Thyroid gland (tissue), 4 donors: ENCODE measurements at regions not wholly inside any gene's neighbourhood (a gene's known extent, or its start where the extent isn't known, plus 50 kb on each side); places are given as distances from the start of the nearest gene placed in this dataset.

Source experiments
- DNase-seq, 2 donors: peaks; one replicate each; pipeline ENCODE4 v3.0.0-alpha.2; 2019
- H3K27ac ChIP-seq, 3 donors: fragments of 200-600 bp; sonication (generic); 1 replicate in 2 of 3; 2 replicates in 1 of 3; pipeline ENCODE4 v1.5.1; 2016 to 2019; ENCODE audit warnings: mild to moderate bottlenecking in 1 of 3, moderate library complexity in 1 of 3
- H3K27me3 ChIP-seq: fragments of 200-600 bp; sonication (generic); one replicate; pipeline ENCODE4 v1.5.1; 2019
- H3K36me3 ChIP-seq, 2 donors: fragments of 200-600 bp; sonication (generic); one replicate each; pipeline ENCODE4 v1.5.1; 2016 to 2019
- H3K4me1 ChIP-seq, 2 donors: fragments of 200-600 bp; sonication (generic); one replicate each; pipeline ENCODE4 v1.5.1; 2017 to 2019
- H3K4me3 ChIP-seq, 3 donors: fragments of 200-600 bp; sonication (generic); replicated peaks in 1 of 3; 1 replicate in 2 of 3; 2 replicates in 1 of 3; pipeline ENCODE4 v1.5.1; 2016; ENCODE audit warnings: mild to moderate bottlenecking in 1 of 3
- H3K9me3 ChIP-seq: fragments of 200-600 bp; sonication (generic); one replicate; pipeline ENCODE4 v1.5.1; 2017
- POLR2A ChIP-seq, 2 donors: fragments of 450-650 bp; IDR thresholded peaks; one replicate each; pipeline ENCODE4 v1.6.1; 2017; ENCODE audit warnings: antibody characterized with exemption in 2 of 2, mild to moderate bottlenecking in 2 of 2, moderate library complexity in 1 of 2
- WGBS, 2 donors: methylation state at CpG; one replicate each; pipeline ENCODE4 v1.1.5; 2017; 5-methylcytosine and 5-hydroxymethylcytosine counted together
- intact Hi-C: fragments of 100-400 bp; cut with DNase I; formaldehyde crosslinking; loops from one replicate; pipeline ENCODE4 v1.15.1; 2023
- TF ChIP-seq, protein P1 (sequence below), 6 experiments: fragments of 200-600 bp in 3 of 6; fragments of 450-650 bp in 3 of 6; sonication (generic) in 3 of 6; IDR thresholded peaks; one replicate each; pipeline ENCODE4 v1.5.1; 2016 to 2019; ENCODE audit warnings: antibody characterized with exemption in 6 of 6, mild to moderate bottlenecking in 2 of 6, inconsistent platforms in 1 of 6, moderate library complexity in 1 of 6

DNA sequence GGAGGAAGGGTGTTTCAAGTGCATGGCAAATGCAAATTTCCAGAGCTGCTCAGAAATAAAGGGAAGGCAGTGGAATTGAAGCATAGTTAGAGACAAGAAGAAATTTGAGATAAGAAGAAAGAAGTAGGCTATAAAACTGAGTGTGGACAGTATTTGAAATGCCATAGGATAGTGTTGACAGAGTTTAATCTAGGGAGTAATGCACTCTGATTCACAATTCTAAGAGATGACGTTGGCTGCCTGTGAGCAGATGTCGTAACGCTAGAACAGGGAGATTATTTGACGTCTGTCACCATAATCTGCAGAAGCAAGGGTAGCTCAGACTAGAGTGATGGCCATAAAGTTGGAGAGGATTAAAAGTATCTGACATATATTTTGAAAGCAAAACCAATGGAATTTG, 389.9 kb upstream of the KIRREL3 start:
- 90 to 92% methylated on average over 4 of the region's 4 CpGs for WGBS, 2 donors
- H3K4me1 ChIP-seq = no peaks in the 10 kb centered on the region
- no peak for TF ChIP-seq POLR2A (IDR thresholded peaks at IDR 0.05)
- TF ChIP-seq, protein P1, sequence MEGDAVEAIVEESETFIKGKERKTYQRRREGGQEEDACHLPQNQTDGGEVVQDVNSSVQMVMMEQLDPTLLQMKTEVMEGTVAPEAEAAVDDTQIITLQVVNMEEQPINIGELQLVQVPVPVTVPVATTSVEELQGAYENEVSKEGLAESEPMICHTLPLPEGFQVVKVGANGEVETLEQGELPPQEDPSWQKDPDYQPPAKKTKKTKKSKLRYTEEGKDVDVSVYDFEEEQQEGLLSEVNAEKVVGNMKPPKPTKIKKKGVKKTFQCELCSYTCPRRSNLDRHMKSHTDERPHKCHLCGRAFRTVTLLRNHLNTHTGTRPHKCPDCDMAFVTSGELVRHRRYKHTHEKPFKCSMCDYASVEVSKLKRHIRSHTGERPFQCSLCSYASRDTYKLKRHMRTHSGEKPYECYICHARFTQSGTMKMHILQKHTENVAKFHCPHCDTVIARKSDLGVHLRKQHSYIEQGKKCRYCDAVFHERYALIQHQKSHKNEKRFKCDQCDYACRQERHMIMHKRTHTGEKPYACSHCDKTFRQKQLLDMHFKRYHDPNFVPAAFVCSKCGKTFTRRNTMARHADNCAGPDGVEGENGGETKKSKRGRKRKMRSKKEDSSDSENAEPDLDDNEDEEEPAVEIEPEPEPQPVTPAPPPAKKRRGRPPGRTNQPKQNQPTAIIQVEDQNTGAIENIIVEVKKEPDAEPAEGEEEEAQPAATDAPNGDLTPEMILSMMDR (IDR thresholded peaks at IDR 0.05) = no peak

DNA sequence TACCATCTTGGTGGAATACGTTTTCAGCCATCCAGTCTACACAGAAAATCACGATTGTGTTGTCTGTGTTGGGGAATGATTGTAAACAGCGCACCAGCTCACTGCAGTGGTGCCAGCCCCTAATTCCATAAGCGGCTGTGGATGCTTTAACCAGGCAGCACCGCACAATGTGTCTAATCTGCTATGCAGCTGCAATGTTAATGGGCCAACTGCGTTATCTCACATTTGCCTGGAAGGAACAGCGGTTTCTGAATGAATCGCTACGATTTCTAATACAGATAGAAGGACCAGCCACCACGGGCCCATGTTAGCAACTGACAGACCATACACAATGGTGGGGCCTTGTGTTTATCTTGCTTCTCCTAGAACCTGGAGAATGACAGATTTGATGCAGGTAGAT, 384.5 kb upstream of the KIRREL3 start:
- Histone ChIP-seq H3K27me3 (no peaks in the 10 kb centered on the region), H3K9me3 (no peaks in the 10 kb centered on the region), H3K4me3 (no peak overlapping the region), H3K27ac (no peak overlapping the region), H3K36me3 (no peaks in the 10 kb centered on the region), H3K4me1 (no peaks in the 10 kb centered on the region)
- intact Hi-C loops = no loop called here
- TF ChIP-seq POLR2A (IDR thresholded peaks at IDR 0.05) = no peak
- TF ChIP-seq, protein P1 (IDR thresholded peaks at IDR 0.05) = no peak
- WGBS, 2 donors = 91 to 93% methylated on average over 10 of the region's 10 CpGs
- no peak for DNase-seq

More for the DNA sequence above, 389.9 kb upstream of the KIRREL3 start:
- Histone ChIP-seq H3K9me3 (no peaks in the 10 kb centered on the region), H3K36me3 (no peaks in the 10 kb centered on the region), H3K27ac (no peak overlapping the region), H3K4me3 (no peak overlapping the region), H3K27me3 (no peaks in the 10 kb centered on the region)
- no peak for DNase-seq
- intact Hi-C loops = no loop called here

DNA sequence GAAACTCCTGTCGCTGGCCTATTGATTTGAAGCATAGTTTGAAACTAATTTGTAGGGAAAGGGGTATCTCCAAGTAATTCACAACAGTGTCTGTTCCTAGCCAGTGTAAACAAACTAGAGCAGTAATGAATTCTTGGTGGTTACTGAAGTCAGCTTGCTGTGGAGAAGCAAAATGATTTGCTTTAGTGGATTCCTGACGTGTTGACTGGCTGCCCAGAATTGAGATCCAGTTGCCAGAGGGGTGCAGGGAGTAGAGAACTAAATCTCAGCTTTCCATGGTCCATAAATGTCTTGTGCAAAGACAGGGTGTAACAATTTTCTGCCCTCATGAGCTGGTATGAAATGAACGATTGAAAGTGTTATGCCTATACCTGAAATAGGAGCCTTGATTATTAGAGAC, 382.5 kb upstream of the KIRREL3 start:
- Histone ChIP-seq H3K9me3 (no peaks in the 10 kb centered on the region), H3K36me3 (no peaks in the 10 kb centered on the region), H3K4me3 (no peak overlapping the region), H3K4me1 (no peaks in the 10 kb centered on the region), H3K27ac (no peak overlapping the region), H3K27me3 (no peaks in the 10 kb centered on the region)
- intact Hi-C loops = no loop called here
- DNase-seq = no peak
- TF ChIP-seq, protein P1 (IDR thresholded peaks at IDR 0.05) = no peak
- no peak for TF ChIP-seq POLR2A (IDR thresholded peaks at IDR 0.05)
- 61 to 62% methylated on average over 3 of the region's 3 CpGs for WGBS, 2 donors

DNA sequence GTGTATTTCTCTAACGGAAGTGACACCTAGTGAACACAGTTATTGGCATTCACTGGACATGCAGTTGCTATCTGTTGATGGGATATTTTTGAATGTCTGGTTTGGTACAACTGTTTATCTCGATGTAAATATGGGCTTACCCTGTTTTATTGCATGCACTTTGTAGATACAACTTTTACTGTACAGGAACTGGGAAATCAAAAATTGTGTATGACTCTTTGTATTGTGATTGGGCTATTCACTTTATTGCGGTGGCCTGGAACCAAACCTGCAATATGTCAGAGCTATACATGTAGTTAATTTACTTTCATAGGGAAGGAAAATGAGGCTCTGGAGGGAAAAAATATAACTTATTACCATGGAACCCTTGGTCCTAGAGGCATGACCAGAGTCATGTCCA, 380.7 kb upstream of the KIRREL3 start:
- TF ChIP-seq, protein P1 (IDR thresholded peaks at IDR 0.05) = no peak
- no peak for TF ChIP-seq POLR2A (IDR thresholded peaks at IDR 0.05)
- Histone ChIP-seq H3K27me3 (no peaks in the 10 kb centered on the region), H3K9me3 (no peaks in the 10 kb centered on the region), H3K36me3 (no peaks in the 10 kb centered on the region), H3K27ac (no peak overlapping the region), H3K4me3 (no peak overlapping the region), H3K4me1 (no peaks in the 10 kb centered on the region)
- WGBS, 2 donors = 92 to 94% methylated on average over 3 of the region's 3 CpGs
- no peak for DNase-seq
- intact Hi-C loops = no loop called here

DNA sequence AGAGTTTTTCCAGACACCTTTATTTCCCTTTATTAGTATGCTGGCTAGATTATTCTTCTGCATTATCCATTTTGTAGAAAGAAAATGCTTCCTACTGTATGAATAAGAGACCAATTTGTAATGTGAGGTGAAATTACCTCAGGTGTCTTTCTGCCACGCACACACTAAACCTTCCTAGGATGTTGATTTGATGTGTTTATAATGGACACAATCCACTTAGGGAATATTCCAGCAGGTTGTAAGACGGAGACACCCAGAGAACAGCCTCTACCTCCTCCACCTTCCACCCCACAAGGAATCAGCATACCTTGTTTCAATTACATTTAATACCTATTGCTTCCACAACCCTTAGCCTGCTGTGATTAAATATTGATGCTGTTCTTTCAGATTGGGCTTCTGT, 379.1 kb upstream of the KIRREL3 start:
- 93 to 94% methylated on average over 2 of the region's 2 CpGs for WGBS, 2 donors
- intact Hi-C loops = no loop called here
- no peaks in the 10 kb centered on the region for H3K4me1 ChIP-seq
- no peaks in the 10 kb centered on the region for H3K9me3 ChIP-seq
- no peak for DNase-seq
- H3K27me3 ChIP-seq = no peaks in the 10 kb centered on the region
- no peak overlapping the region for H3K27ac ChIP-seq
- no peak for TF ChIP-seq POLR2A (IDR thresholded peaks at IDR 0.05)
- TF ChIP-seq, protein P1 (IDR thresholded peaks at IDR 0.05) = no peak
- no peak overlapping the region for H3K4me3 ChIP-seq
- H3K36me3 ChIP-seq = no peaks in the 10 kb centered on the region
